Natural killer cell (primary cell): ENCODE measurements at regions not wholly inside any gene's neighbourhood (a gene's known extent, or its start where the extent isn't known, plus 50 kb on each side); places are given as distances from the start of the nearest gene placed in this dataset.
"Not testable (repeated sequence)": the region's sequence is repeated elsewhere in the genome, so short reads cannot be mapped to it uniquely, and the experiment has no call there.

Experiments
- ATAC-seq, 3 donors: fragments of 150-1000 bp in 2 of 3; fragments of 200-7000 bp in 1 of 3; cut with Tn5 transposase; 1 replicate in 1 of 3; 2 replicates in 2 of 3; pipeline ENCODE4 v1.10.0; 2021; ENCODE audit warnings: mild to moderate bottlenecking in 2 of 3, moderate library complexity in 2 of 3
- DNase-seq, 2 donors: peaks; one replicate each; pipeline versions ENCODE4 v3.0.0 to v3.0.0-alpha.2; 2013 to 2021; ENCODE audit warnings: mixed read lengths in 1 of 2
- H3K27ac ChIP-seq: one replicate; pipeline ENCODE4 v1.5.1; 2013; ENCODE audit warnings: mild to moderate bottlenecking, low read length
- H3K27me3 ChIP-seq: one replicate; pipeline ENCODE4 v1.6.1; 2013; ENCODE audit warnings: low read length; ENCODE audit not compliant: control insufficient read depth, insufficient read depth
- H3K36me3 ChIP-seq: one replicate; pipeline ENCODE4 v1.6.1; 2013; ENCODE audit warnings: low read length; ENCODE audit not compliant: control insufficient read depth, insufficient read depth
- H3K4me1 ChIP-seq: one replicate; pipeline ENCODE4 v1.6.1; 2013; ENCODE audit warnings: low read length; ENCODE audit not compliant: control insufficient read depth, insufficient read depth
- H3K4me3 ChIP-seq: one replicate; pipeline ENCODE4 v1.5.1; 2013; ENCODE audit warnings: low read length
- H3K9me3 ChIP-seq: one replicate; pipeline ENCODE4 v1.6.1; 2013; ENCODE audit warnings: low read length; ENCODE audit not compliant: control insufficient read depth, insufficient read depth
- H3K27ac Mint-ChIP-seq, 2 donors: one replicate each; pipeline ENCODE4 v1.8.0; 2022; ENCODE audit warnings: mild to moderate bottlenecking in 2 of 2, mixed read lengths in 2 of 2, moderate library complexity in 1 of 2
- H3K27me3 Mint-ChIP-seq, 2 donors: one replicate each; pipeline ENCODE4 v1.8.0; 2022; ENCODE audit warnings: low read depth in 2 of 2, mixed read lengths in 2 of 2
- H3K36me3 Mint-ChIP-seq: one replicate; pipeline ENCODE4 v1.8.0; 2022; ENCODE audit warnings: mixed read lengths
- H3K4me1 Mint-ChIP-seq, 2 donors: one replicate each; pipeline ENCODE4 v1.8.0; 2022; ENCODE audit warnings: mixed read lengths in 2 of 2
- H3K4me3 Mint-ChIP-seq: one replicate; pipeline ENCODE4 v1.8.0; 2022; ENCODE audit warnings: mild to moderate bottlenecking, moderate library complexity, mixed read lengths
- H3K9me3 Mint-ChIP-seq, 2 donors: one replicate each; pipeline ENCODE4 v1.8.0; 2022; ENCODE audit warnings: mixed read lengths in 2 of 2
- CTCF ChIP-seq: fragments of 200-600 bp; IDR thresholded peaks from one replicate; pipeline ENCODE4 v1.8.0; 2022; ENCODE audit warnings: antibody characterized with exemption
- WGBS: methylation state at CpG from one replicate; pipeline ENCODE4 v1.1.7; 2013; ENCODE audit warnings: missing lambda C conversion rate; ENCODE audit not compliant: insufficient coverage; 5-methylcytosine and 5-hydroxymethylcytosine counted together
- intact Hi-C: fragments of 100-400 bp; cut with micrococcal nuclease; formaldehyde crosslinking; loops from one replicate; pipeline ENCODE4 v1.14.2; 2022

GRCh38 chr2:209008636-209009287 lies 415.1 kb upstream of the MAP2 start:
- WGBS = 74% methylated on average over 1 of the region's 2 CpGs
- H3K4me1 ChIP-seq = no peaks in the 10 kb centered on the region
- Mint-ChIP-seq H3K4me3 (no peak overlapping the region), H3K36me3 (peaks cover 10% of the 10 kb centered on the region), H3K27ac (no peak overlapping the region), H3K9me3 (peaks cover 18 to 20% of the 10 kb centered on the region in 2 donors), H3K27me3 (no peaks in the 10 kb centered on the region), H3K4me1 (no peaks in the 10 kb centered on the region)
- TF ChIP-seq CTCF = no peak
- H3K36me3 ChIP-seq = no peaks in the 10 kb centered on the region
- DNase-seq (no peak), ATAC-seq (no peak)
- H3K27me3 ChIP-seq = no peaks in the 10 kb centered on the region
- H3K9me3 ChIP-seq = peaks cover 6% of the 10 kb centered on the region
- H3K27ac ChIP-seq = no peak overlapping the region
- intact Hi-C loops = no loop called here
- no peak overlapping the region for H3K4me3 ChIP-seq

- H3K27ac ChIP-seq, H3K9me3 ChIP-seq, ATAC-seq, H3K4me1 ChIP-seq, H3K27ac Mint-ChIP-seq, intact Hi-C loops, H3K4me1 Mint-ChIP-seq, H3K36me3 Mint-ChIP-seq, H3K36me3 ChIP-seq, H3K4me3 ChIP-seq, H3K27me3 Mint-ChIP-seq, DNase-seq, H3K4me3 Mint-ChIP-seq, H3K27me3 ChIP-seq: not testable (repeated sequence)
- H3K9me3 Mint-ChIP-seq = peaks cover 18% of the 10 kb centered on the region in 2 donors
- 83% methylated on average over 5 of the region's 6 CpGs for WGBS
Measured at GRCh38 chr2:209018633-209019032, 405.2 kb upstream of the MAP2 start.

- H3K27me3 Mint-ChIP-seq = no peaks in the 10 kb centered on the region
- Histone ChIP-seq H3K4me3 (no peak overlapping the region), H3K9me3 (no peaks in the 10 kb centered on the region), H3K4me1 (no peaks in the 10 kb centered on the region), H3K36me3 (no peaks in the 10 kb centered on the region), H3K27ac (no peak overlapping the region), H3K27me3 (no peaks in the 10 kb centered on the region)
- H3K27ac Mint-ChIP-seq = no peak overlapping the region
- TF ChIP-seq CTCF = no peak
- H3K36me3 Mint-ChIP-seq = no peaks in the 10 kb centered on the region
- ATAC-seq = no peak
- no peak for DNase-seq
- no peak overlapping the region for H3K4me3 Mint-ChIP-seq
- intact Hi-C loops = no loop called here
- H3K9me3 Mint-ChIP-seq = peaks cover 15 to 17% of the 10 kb centered on the region in 2 donors
- H3K4me1 Mint-ChIP-seq = no peaks in the 10 kb centered on the region
- WGBS = 84% methylated on average over 1 of the region's 1 CpG
Measured at GRCh38 chr2:209029249-209029648, 394.6 kb upstream of the MAP2 start.

GRCh38 chr2:209044307-209044706 lies 379.5 kb upstream of the MAP2 start:
- Histone ChIP-seq H3K36me3 (no peaks in the 10 kb centered on the region), H3K27ac (no peak overlapping the region), H3K4me3 (no peak overlapping the region), H3K4me1 (no peaks in the 10 kb centered on the region), H3K9me3 (no peaks in the 10 kb centered on the region), H3K27me3 (no peaks in the 10 kb centered on the region)
- 93% methylated on average over 2 of the region's 2 CpGs for WGBS
- no peaks in the 10 kb centered on the region for H3K27me3 Mint-ChIP-seq
- ATAC-seq (no peak), DNase-seq (no peak)
- no peaks in the 10 kb centered on the region for H3K4me1 Mint-ChIP-seq
- intact Hi-C loops = no loop called here
- no peak for TF ChIP-seq CTCF
- H3K36me3 Mint-ChIP-seq = no peaks in the 10 kb centered on the region
- H3K27ac Mint-ChIP-seq = no peak overlapping the region
- no peak overlapping the region for H3K4me3 Mint-ChIP-seq
- peaks cover 2 to 11% of the 10 kb centered on the region in 2 donors for H3K9me3 Mint-ChIP-seq
